Occipital lobe (tissue), 1 donor: ENCODE measurements at regions not wholly inside any gene's neighbourhood (a gene's known extent, or its start where the extent isn't known, plus 50 kb on each side); places are given as distances from the start of the nearest gene placed in this dataset.

ENCODE experiments used
- DNase-seq: peaks from one replicate; lab custom pipeline; 2025; lab: John Stamatoyannopoulos, UW

DNA sequence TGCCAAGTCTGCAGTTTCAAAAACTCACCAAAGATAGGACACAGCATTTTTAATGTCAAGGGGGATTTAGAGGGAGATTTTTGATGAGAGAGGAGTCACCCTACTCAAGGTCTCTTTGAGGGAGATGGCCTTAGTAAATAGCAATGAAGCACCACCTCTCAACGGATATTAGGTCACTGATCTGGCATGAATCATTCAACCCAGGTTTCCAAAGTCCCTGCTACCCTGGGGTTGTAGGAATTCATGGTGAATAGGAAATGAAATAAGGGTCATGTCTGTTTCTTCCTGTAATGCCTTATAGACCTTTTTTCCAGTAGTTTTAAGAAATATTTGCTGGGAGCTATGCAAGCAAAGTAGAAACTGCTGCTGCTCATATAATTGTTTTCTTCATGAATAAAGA, 2154.9 kb downstream of the LRRC4C start:
- no peak for DNase-seq

DNA sequence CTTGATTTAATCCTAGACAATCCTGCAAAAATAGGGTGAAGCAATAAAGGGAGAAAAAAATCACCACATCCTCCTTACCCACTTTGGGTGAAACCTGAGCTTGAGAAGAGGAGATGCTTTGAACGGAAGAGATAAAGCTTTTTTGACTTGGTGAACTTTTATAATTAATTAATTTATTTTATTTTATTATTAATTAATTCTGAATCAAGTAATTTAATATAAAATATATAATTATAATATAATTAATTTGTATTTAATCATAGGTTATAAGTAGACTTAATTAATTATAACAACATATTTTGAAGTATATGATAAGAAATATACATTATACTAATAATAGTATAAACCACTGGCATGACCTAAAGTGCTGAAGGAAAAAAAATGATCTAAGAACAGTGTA, 2164.8 kb downstream of the LRRC4C start:
- DNase-seq: no peak

DNA sequence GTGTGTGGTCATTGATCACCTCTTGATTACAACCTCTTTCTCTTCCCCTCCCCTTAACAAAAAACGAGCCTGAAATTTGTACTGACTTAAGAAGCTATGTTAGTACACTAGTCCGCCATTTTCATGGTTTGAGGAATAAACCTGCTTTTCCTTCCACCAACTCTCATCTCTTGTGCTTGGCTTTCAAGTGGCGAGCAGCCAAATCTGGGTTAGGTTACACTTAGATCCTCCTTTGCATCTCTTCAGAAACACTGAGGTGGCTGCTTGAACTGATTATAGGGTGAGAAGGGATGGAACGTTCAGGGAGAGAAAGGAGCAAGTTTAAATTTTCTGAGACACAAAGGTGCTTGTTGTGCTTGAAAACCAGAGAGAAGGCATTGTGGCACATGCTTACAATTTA, 2171.4 kb downstream of the LRRC4C start:
- no peak for DNase-seq

DNA sequence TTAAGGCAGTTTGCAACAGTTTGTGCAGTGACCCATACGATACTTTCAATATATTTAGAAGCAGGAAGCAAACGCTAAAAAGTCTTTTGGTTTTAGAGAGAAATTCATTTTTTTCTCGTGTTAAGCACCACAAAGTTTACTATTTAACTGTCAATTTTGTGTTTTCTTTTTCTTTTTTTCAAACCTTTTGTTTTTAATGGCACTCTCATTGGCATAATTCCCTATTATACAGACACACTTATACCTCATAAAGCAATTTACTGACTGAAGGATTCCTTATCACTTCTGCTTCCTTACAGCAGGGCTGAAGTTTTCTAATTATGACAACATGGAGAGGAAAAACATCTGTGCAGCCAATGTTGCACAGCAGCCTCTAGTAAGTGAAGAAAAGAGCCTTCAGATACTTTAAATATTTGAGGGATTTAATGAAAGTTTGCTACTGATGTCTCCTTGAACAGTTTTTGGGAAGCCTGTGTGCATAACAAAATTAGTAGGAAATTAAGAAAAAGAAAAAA, 2191.2 kb downstream of the LRRC4C start:
- DNase-seq: no peak

DNA sequence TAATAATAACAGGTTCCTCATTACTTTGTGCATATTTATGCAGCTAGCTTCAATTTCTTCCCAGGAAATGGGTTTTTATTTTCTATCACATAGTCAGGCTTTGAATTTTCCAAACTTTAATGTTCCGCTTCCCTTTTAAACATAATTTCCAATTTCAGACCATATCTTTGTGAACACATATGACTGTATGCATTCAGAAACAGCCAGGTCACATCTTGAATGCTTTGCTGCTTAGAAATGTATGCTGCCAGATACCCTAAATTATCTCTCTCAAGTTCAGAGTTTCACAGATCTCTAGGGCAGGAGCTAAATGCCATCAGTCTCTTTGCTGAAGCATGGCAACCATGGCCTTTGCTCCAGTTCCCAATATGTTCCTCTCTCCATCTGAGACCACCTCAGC, 2203.8 kb downstream of the LRRC4C start:
- DNase-seq: no peak

DNA sequence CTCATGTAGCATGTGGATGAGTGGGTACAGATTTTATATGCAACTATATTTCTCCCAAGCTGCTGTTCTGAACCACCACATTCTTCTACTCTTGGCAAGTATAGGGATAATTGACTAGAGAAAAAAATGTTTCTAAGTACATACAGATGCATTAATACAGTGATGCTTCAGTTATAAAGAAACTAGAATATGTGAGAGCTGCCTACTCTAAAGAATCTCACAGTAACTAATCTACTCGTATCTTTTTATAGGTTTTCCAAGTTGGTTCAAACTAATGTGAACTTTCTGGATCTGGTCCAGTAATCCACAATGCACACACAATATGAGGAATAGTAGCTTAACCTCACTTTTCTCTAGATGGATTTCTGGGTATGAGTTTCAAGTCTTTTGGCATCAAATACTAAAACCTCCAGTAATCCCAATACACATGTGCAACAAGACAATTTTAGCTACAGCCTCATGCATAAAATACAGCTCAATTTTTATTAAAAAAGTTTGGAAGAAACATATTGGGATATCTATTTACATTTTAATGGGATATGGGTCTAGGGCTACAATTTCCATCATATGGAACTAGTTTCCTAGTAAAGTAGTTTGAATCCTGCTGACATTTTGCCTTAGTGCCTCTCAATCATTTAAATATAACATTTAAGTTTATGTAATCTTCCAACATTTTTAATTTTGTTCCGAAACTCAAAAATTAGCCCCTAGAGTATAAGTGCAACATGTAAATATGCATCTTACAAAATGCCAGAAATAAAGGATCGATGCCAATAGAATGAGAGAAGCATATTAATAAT, 2209.7 kb downstream of the LRRC4C start:
- DNase-seq: no peak

DNA sequence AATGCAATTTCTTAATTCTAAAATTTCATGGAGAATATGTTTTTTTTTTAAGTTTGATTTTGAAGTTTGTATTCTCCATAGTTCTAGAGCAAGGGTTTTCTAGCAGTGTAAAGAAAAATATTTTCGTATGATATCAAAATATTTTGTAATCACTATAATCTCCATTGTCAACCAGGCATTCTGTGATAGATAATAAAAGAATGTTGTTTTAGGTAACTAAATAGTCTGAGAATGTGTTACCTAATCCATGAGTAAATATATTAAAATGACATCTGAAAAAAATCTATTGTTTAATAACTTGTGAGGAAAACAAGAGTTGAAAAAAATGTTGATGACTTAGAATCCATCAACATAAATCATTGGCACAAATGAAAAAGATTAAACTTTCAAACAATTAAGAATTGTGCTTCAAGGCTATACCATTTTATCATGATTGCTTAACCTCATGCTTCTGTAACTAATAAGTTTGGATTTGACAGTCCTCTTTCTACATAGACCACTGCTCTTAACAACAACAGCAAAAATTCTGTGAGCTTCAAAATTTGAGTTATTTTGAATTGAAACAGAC, 2211.8 kb downstream of the LRRC4C start:
- DNase-seq: no peak

DNA sequence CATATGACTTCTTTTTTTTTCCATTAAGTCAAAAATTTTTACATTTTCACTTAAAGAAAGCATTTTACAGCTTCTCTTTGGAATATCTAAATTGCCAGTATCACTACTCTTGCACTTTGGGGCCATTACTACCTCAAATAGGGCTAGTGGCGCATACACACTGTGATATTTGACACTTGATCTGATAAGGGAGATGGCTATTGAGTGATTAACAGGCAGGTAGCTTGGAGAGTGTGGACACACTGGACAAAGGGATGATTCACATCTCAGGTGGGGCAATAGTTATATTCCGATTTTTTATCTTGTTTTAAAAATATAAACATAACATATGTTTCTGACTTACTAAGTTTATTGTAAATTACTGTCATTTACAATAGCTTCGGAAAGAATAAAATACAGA, 2219.9 kb downstream of the LRRC4C start:
- DNase-seq: no peak

DNA sequence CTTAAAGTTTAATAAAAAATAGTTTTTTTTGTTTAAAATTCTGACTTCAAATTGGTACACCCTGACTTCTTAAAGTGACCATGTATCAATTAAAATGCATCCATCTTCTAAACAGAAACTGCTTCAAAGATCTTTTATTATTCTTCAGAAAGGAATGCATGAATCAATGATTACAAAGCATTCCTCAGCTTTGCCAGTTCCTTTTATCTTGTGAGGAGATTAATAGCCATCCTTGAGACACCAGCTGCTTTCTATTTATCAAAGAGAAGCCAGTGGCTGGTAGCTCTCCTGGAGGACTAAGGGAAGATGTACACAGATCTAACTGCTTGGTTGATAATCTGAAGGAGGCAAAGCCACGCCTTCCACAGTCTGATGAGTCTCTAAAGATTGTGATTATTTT, 2222.5 kb downstream of the LRRC4C start:
- no peak for DNase-seq

DNA sequence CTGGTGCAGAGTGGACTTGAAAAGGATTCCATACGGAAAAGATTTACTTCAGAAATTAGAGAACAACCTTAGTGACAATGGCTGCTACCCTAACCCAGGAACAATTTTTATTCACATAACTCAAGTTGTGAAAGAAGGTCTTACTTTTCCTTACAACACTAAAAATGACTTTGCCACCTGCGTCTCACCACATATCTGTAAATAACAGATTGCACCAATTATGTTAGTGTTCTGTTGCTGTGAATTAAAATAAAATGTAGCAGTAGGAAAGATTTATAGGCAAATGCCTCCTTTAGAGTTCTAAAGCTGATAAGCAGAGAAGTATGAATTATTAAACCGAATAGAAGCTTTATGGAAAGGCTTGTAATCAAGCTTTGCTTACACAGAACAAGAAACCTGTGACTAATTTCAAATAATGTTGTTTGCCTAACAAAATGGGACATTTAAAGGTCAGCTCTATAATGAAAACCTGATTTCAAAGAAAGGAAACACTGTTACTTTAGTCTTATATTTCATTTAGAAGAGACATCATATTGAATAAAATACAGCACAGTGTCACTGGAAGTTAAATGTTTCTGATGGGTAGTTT, 2237.8 kb downstream of the LRRC4C start:
- no peak for DNase-seq

DNA sequence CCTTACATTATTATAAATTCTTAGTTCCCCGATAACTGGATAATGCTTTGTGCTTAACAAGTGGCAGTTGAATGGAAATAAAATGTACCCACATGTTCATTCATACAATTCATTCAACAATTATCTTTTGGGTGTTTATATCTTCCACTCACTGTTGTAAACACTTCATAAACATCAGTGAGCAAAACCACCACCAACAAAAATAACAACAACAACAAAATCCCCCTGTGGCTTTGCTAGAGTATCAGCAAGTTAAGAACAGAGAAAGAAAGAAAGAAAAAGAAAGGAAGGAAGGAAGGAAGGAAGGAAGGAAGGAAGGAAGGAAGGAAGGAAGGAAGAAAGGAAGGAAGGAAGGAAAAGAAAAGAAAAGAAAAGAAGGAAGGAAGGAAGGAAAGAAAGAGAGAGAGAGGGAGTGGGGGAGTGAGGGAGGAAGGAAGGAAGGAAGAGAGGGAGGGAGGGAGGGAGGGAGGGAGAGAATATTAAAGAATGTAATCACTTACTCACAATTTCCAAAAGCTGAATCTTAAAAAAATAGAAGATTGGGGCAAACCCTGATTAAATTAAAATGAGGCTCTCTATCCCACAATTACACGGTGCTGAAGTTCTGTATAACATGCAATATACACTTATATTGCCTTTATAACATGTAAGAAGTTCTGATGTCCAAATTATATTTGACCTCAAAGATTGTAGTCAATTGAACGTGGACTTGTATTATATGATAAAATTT, 2238.8 kb downstream of the LRRC4C start:
- DNase-seq: no peak

DNA sequence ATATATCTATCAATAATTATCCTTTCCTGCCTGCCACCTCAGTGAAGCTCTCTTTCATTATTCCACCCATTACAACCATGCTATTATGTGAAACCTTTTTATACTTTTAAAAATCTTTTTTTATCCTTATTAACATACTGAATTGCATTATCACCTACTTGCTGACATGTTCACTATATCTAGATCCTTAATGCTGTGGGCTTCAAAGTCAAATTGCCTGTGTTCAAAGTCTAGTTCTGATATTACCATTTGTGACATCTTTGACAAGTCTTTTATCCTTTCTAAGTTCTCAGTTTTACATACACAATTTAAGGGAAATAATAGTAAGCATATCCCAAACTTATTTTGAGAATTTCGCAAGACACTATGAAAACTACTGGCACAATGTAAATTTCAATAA, 2239.4 kb downstream of the LRRC4C start:
- DNase-seq: no peak

DNA sequence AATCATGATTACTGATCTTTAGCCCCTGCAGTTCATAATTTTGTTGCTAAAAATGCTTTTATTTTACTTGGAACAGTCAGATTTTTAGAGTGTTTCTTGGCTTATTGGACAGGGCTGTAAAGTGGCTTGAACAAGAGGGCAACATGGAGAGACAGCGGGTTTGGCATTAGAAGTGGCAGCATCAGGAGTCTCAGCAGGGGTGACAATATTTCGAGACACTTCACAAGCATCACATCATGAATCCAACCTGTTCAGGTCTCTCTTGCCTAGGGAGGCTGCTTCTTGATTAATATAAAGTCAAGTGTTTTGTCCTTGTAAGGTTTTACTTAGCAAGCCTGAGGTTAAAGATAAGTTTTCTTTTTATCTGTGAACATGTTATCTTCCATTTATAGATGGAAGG, 2249.5 kb downstream of the LRRC4C start:
- no peak for DNase-seq

DNA sequence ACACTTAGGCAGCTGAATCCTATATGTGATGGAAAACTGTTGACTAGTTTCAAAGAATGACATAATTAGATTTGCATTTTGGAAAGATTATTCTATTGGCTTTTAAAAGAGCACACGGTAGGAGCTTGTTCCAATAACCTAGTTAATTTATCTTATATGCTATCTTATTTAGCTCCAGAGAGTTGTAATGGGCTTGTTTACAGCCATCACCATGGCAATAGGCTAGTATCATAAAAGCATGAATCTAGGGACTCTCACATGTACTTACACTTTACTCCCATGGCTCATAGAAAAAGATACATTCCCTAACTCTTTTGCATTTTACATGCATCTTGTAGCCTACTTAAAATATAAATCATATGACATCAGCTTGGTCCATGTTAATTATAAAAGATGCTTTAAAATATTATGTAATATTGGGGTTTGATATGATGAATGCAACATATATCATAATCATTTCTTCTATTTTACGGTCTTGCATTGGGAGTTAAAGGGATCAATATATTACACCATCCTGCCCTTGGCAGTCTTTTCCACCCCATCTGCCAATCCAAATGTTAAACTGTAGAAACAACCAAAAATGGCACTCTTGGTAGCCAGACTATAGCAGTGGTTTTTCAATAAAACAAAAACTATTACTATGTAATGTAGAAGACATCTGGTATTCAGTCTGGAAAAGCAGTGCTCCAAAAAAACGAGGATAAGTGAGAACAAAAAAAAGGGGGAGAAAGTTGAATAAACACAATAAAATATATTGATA, 2254.0 kb downstream of the LRRC4C start:
- DNase-seq: no peak

DNA sequence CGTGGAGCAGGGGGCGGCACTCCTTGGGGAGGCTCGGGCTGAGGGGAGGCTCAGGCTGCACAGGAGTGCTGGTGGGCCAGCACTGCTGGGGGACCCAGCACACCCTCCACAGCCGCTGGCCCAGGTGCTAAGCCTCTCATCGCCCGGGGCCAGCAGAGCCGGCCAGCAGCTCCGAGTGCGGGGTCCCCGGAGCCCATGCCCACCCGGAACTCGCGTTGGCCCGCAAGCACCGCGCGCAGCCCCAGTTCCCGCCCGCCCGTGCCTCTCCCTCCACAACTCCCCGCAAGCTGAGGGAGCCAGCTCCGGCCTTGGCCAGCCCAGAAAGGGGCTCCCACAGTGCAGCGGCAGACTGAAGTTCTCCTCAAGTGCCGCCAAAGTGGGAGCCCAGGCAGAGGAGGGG, 2266.8 kb downstream of the LRRC4C start:
- DNase-seq: no peak

DNA sequence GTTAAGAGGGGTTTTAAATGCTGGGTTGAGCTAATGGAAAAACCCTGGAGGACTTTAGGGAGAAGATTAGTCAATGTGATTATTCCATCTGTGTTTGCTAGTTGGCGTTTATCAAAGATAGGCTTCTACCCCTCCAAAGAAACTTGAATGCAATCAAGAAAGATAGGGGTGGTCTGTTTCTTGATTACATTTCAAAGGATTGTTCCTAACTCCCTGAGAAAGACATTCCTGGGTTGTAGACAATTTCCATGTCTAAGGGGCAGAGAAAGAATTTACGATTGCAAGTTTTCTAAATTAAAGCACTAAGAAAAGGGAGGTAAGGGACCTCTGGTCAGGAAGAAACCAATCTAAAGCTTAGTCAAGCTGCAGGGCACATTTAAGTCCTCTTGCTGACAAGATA, 2268.7 kb downstream of the LRRC4C start:
- DNase-seq: no peak

DNA sequence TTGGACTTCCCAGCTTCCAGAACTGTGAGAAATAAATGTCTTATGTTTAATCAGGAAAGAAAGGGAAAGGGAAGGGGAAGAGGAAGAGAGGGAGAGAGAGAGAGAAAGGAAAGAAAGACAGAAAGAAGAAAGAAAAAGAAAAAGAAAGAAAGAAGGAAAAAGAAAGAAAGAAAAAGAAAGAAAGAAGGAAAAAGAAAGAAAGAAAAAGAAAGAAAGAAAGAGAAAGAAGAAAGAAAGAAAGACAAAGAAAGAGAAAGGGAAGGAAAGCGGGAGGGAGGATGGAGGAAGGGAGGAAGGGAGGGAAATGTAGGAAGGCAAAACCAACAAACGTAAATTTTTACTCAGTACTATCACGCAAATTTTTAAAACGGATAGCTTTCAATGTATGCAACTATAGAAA, 2281.8 kb downstream of the LRRC4C start:
- DNase-seq: no peak

DNA sequence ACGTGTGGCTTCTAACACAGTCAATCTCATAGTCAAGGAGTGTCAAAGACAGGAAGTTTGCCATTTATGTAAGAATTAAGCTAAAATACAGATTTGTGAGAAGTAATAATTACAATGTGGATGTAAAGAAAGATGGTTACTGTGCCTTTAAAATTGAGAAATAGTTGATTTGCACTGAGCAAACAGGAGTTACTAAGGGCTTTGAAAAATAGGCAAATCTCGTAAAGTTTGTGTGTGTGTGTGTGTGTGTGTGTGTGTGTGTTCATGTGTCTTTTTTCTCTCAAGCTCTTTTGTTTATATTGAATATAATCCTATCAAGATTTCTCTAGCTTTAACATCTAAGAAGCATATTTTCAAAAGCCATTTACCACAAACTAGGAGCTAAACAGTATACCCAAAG, 2284.5 kb downstream of the LRRC4C start:
- DNase-seq: no peak

DNA sequence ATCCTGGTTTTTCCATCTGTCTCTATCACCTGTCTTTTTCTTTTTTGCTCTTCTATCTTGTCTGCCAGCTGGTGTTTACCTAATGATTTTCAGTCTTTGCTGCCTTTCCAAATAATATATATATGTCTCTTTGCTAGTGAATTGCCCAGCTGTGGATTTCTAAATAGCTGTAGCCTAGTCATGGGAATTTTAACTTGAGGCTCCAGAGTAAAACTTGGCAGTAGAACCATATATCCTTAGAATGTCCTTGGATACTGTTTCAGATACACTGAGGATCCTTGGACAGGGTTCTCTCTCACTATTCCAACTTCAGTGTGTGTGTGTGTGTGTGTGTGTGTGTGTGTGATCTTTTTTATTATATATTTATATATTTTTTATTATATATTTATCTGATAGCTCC, 2285.3 kb downstream of the LRRC4C start:
- no peak for DNase-seq

DNA sequence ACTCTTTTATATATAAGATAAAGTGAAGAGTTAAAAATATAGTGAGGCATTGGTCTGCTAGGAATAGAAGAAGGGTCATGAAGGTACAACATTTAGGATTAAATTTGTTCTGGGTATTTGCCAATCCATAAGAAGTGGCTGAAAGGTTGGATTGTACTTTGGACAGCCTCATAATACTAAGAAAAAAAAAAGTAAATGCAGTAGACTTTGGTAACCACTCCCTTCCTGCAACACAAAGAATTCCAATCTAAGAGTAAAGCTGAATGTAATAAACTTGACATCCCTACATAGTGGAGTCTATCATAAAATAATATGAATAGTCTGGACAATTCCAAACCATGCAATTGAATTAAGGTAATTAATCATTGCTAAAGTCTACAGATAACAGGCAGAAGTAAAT, 2294.4 kb downstream of the LRRC4C start:
- DNase-seq: no peak

DNA sequence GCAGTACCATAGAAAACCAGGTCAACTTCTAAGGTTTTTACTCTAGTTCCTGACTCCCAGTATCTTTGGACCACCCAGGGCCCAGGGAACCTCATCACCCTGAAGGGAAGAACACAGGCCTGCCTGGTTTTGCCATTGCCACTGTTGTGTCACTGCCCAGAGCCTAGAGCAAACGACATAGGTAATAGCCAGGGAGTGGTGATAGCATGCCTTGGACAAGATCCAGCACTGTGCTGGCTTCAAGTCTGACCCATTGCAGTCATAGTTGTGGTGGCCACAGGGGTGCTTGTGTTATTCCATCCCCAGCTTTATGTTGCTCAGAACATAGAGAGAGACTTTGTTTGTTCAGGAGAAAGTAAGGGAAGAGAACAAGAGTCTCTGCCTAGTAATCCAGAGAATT, 2310.2 kb downstream of the LRRC4C start:
- no peak for DNase-seq

DNA sequence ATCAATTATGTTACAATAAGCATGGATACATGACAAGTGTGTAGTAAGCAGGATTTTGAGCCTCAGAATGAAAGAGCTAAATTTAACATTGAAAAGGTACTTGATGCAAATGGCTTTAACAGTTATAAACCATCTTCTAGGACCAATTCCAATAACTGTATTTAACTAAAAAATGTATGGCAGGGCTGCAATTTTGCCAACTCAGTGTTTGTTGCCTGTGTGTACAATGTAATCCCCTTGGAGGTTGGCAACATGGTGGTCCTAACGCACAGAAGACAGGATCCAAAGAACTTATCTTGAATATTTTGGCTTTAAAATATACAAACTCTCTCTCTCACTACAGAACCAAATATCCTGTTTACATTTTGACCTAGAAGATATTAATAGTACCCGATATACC, 2314.1 kb downstream of the LRRC4C start:
- no peak for DNase-seq
